DOHH2 (cell line): ENCODE measurements at regions not wholly inside any gene's neighbourhood (a gene's known extent, or its start where the extent isn't known, plus 50 kb on each side); places are given as distances from the start of the nearest gene placed in this dataset.

Experiments used
- H3F3A ChIP-seq: fragments of 200-600 bp; sonication (generic), shearing (Covaris generic); 2 replicates; pipeline ENCODE4 v1.6.0; 2016; ENCODE audit warnings: antibody characterized with exemption, mild to moderate bottlenecking; ENCODE audit not compliant: control insufficient read depth, insufficient read depth
- H3K27ac ChIP-seq: fragments of 200-600 bp; sonication (generic); 2 replicates; pipeline ENCODE4 v1.5.1; 2014; ENCODE audit warnings: low read depth, mild to moderate bottlenecking, low read length, moderate library complexity
- H3K27me3 ChIP-seq: fragments of 200-600 bp; sonication (generic); 2 replicates; pipeline ENCODE4 v1.6.1; 2014; ENCODE audit warnings: mild to moderate bottlenecking, low read length, mixed read lengths; ENCODE audit not compliant: control insufficient read depth
- H3K36me3 ChIP-seq: fragments of 200-600 bp; sonication (generic); 2 replicates; pipeline ENCODE4 v1.6.1; 2014; ENCODE audit warnings: mild to moderate bottlenecking, low read length, moderate library complexity, mixed read lengths; ENCODE audit not compliant: control insufficient read depth
- H3K4me1 ChIP-seq: fragments of 200-600 bp; sonication (generic); 2 replicates; pipeline ENCODE4 v1.6.1; 2014; ENCODE audit warnings: mild to moderate bottlenecking, low read length, mixed read lengths; ENCODE audit not compliant: control insufficient read depth
- H3K4me2 ChIP-seq: fragments of 200-600 bp; sonication (generic); 2 replicates; pipeline ENCODE4 v1.6.0; 2014; ENCODE audit warnings: mild to moderate bottlenecking, low read length, moderate library complexity
- H3K4me3 ChIP-seq: fragments of 200-600 bp; sonication (generic); 2 replicates; pipeline ENCODE4 v1.5.1; 2014; ENCODE audit warnings: mild to moderate bottlenecking, low read length, mixed read lengths
- H3K79me2 ChIP-seq: fragments of 200-600 bp; sonication (generic); 2 replicates; pipeline ENCODE4 v1.6.1; 2014; ENCODE audit warnings: mild to moderate bottlenecking, low read length, mixed read lengths; ENCODE audit not compliant: control insufficient read depth
- H3K9me2 ChIP-seq: fragments of 200-600 bp; sonication (generic); replicated peaks from 2 replicates; pipeline ENCODE4 v1.6.1; 2014; ENCODE audit warnings: mild to moderate bottlenecking, low read length, mixed read lengths; ENCODE audit not compliant: control insufficient read depth
- H3K9me3 ChIP-seq: fragments of 200-600 bp; sonication (generic); 2 replicates; pipeline ENCODE4 v1.6.1; 2014; ENCODE audit warnings: antibody characterized with exemption, low read length, mixed read lengths; ENCODE audit not compliant: control insufficient read depth, insufficient read depth
- H4K20me1 ChIP-seq: fragments of 200-600 bp; sonication (generic); 2 replicates; pipeline ENCODE4 v1.6.0; 2014; ENCODE audit warnings: low read depth, mild to moderate bottlenecking, antibody characterized with exemption, low read length, moderate library complexity; ENCODE audit not compliant: control insufficient read depth, insufficient read depth
- CTCF ChIP-seq: fragments of 200-600 bp; sonication (generic); IDR thresholded peaks from one replicate; pipeline ENCODE4 v1.5.1; 2014; ENCODE audit warnings: antibody characterized with exemption, mild to moderate bottlenecking, low read depth, low read length; ENCODE audit not compliant: poor library complexity, severe bottlenecking
- EZH2phosphoT487 ChIP-seq: fragments of 200-600 bp; sonication (generic); IDR thresholded peaks from 2 replicates; pipeline ENCODE4 v1.6.1; 2017; ENCODE audit warnings: borderline replicate concordance, mild to moderate bottlenecking, antibody characterized with exemption, low read length, moderate library complexity, mixed read lengths

- no peaks in the 10 kb centered on the region for H3K27me3 ChIP-seq
- TF ChIP-seq CTCF (no peak), EZH2phosphoT487 (no peak)
- H3K27ac ChIP-seq = no peak overlapping the region
- no peaks in the 10 kb centered on the region for H3F3A ChIP-seq
- no peaks in the 10 kb centered on the region for H4K20me1 ChIP-seq
- H3K9me2 ChIP-seq = no peaks in the 10 kb centered on the region
- H3K4me2 ChIP-seq = no peak overlapping the region
- H3K79me2 ChIP-seq = no peaks in the 10 kb centered on the region
- no peaks in the 10 kb centered on the region for H3K9me3 ChIP-seq
- H3K4me3 ChIP-seq = no peak overlapping the region
- no peaks in the 10 kb centered on the region for H3K4me1 ChIP-seq
- H3K36me3 ChIP-seq = no peaks in the 10 kb centered on the region
Measured at GRCh38 chr4:179097741-179098140, 1655.5 kb upstream of the AGA start.

GRCh38 chr4:179110356-179110755 is 1668.1 kb upstream of the AGA start:
- H3F3A ChIP-seq = no peaks in the 10 kb centered on the region
- no peaks in the 10 kb centered on the region for H3K36me3 ChIP-seq
- no peak overlapping the region for H3K4me3 ChIP-seq
- H3K4me2 ChIP-seq = no peak overlapping the region
- no peaks in the 10 kb centered on the region for H3K9me2 ChIP-seq
- H3K27me3 ChIP-seq = no peaks in the 10 kb centered on the region
- no peaks in the 10 kb centered on the region for H4K20me1 ChIP-seq
- H3K79me2 ChIP-seq = no peaks in the 10 kb centered on the region
- H3K9me3 ChIP-seq = no peaks in the 10 kb centered on the region
- no peaks in the 10 kb centered on the region for H3K4me1 ChIP-seq
- no peak for TF ChIP-seq CTCF
- TF ChIP-seq EZH2phosphoT487 = no peak
- H3K27ac ChIP-seq = no peak overlapping the region

GRCh38 chr4:179110816-179111215 is 1668.6 kb upstream of the AGA start:
- Histone ChIP-seq H3K36me3 (no peaks in the 10 kb centered on the region), H3K9me2 (no peaks in the 10 kb centered on the region), H3K4me3 (no peak overlapping the region), H3K79me2 (no peaks in the 10 kb centered on the region), H3F3A (no peaks in the 10 kb centered on the region), H3K27ac (no peak overlapping the region), H3K4me2 (no peak overlapping the region), H3K4me1 (no peaks in the 10 kb centered on the region), H3K9me3 (no peaks in the 10 kb centered on the region), H4K20me1 (no peaks in the 10 kb centered on the region), H3K27me3 (no peaks in the 10 kb centered on the region)
- TF ChIP-seq EZH2phosphoT487 (no peak), CTCF (no peak)
